SH-SY5Y (cell line): ENCODE measurements at regions not wholly inside any gene's neighbourhood (a gene's known extent, or its start where the extent isn't known, plus 50 kb on each side); places are given as distances from the start of the nearest gene placed in this dataset.

Experiments used
- GATA2 ChIP-seq: IDR thresholded peaks from 2 replicates; pipeline ENCODE4 v1.6.1; 2011; ENCODE audit warnings: mild to moderate bottlenecking, low read depth, low read length
- GATA3 ChIP-seq: IDR thresholded peaks from 2 replicates; pipeline ENCODE4 v1.6.1; 2011; ENCODE audit warnings: low read depth, mild to moderate bottlenecking, low read length, moderate library complexity

DNA sequence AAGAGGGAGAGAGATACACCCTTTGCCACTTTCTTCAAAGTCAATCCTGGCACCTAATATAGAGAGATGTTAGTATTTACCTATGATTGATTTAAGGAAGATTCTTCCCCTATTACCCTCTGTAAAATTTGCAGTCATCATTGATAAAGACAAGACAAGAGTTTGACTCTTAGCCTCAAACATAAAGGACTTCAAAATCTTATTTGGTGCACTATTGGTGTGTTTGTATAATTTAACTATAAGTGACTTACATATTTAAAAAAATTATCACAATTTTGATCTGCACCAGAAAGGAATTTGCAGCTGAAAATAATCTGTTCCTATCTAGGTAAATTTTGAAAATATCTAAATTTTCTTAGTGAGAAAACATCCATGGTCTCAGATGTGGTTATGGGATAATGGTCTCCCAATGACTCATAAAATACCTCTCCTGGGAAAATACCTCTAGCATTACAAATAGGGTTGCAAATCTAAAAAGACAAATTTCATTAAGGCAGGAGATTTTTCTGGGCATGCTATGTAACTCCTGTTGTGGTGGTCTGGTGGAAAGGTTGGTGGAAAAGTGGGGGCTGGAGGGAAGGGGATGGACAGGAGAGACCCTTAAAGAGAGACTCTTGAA, 173.6 kb upstream of the MED14 start:
- TF ChIP-seq GATA2 (no peak), GATA3 (no peak)
